Left lung (tissue), 4 donors: ENCODE measurements at regions not wholly inside any gene's neighbourhood (a gene's known extent, or its start where the extent isn't known, plus 50 kb on each side); places are given as distances from the start of the nearest gene placed in this dataset.

Experiments used
- ATAC-seq: fragments of 200-7000 bp; cut with Tn5 transposase; one replicate; pipeline ENCODE4 v1.9.1; 2020; ENCODE audit warnings: moderate library complexity
- DNase-seq, 4 donors: peaks; one replicate each; pipeline ENCODE4 v3.0.0-alpha.2; 2013 to 2020
- H3K27ac ChIP-seq, 2 donors: fragments of 200-600 bp; sonication (generic) in 1 of 2; one replicate each; pipeline versions ENCODE4 v1.5.0 to v1.8.0; 2020 to 2021
- H3K27me3 ChIP-seq, 2 donors: fragments of 200-600 bp; sonication (generic) in 1 of 2; one replicate each; pipeline versions ENCODE4 v1.5.0 to v1.8.0; 2020 to 2021
- H3K36me3 ChIP-seq, 2 donors: fragments of 200-600 bp; sonication (generic) in 1 of 2; one replicate each; pipeline versions ENCODE4 v1.5.0 to v1.8.0; 2020 to 2021
- H3K4me1 ChIP-seq, 2 donors: fragments of 200-600 bp; one replicate each; pipeline ENCODE4 v1.8.0; 2021
- H3K4me3 ChIP-seq, 2 donors: fragments of 200-600 bp; sonication (generic) in 1 of 2; one replicate each; pipeline versions ENCODE4 v1.5.0 to v1.8.0; 2020 to 2021; ENCODE audit warnings: mild to moderate bottlenecking in 1 of 2
- H3K9me3 ChIP-seq, 2 donors: fragments of 200-600 bp; sonication (generic) in 1 of 2; one replicate each; pipeline versions ENCODE4 v1.5.0 to v1.8.0; 2020 to 2021
- CTCF ChIP-seq, 2 donors: fragments of 200-600 bp; sonication (generic) in 1 of 2; IDR thresholded peaks; one replicate each; pipeline versions ENCODE4 v1.5.0 to v1.8.0; 2021; ENCODE audit warnings: antibody characterized with exemption in 2 of 2
- intact Hi-C, 2 donors: fragments of 100-400 bp; cut with DNase I; formaldehyde crosslinking; loops; one replicate each; pipeline versions ENCODE4 v1.11.2 to v1.14.2; 2022
- donor health status: DM: no; HTN: yes; CAD: no.
- donor health status: DM: no; HTN: no; CAD: no.

- Histone ChIP-seq H3K9me3 (no peaks in the 10 kb centered on the region), H3K27ac (no peak overlapping the region), H3K36me3 (no peaks in the 10 kb centered on the region), H3K4me3 (no peak overlapping the region), H3K4me1 (no peaks in the 10 kb centered on the region), H3K27me3 (peaks cover 0 to 82% of the 10 kb centered on the region in 2 donors)
- DNase-seq (no peak), ATAC-seq (no peak)
- intact Hi-C loops, result no loop called here
- no peak for TF ChIP-seq CTCF (IDR thresholded peaks at IDR 0.05)
These were observed 196.6 kb downstream of the RBFOX3 start for GRCh38 chr17:79414063-79414792.

GRCh38 chr17:79413611-79414010, 197.2 kb downstream of the RBFOX3 start:
- no peaks in the 10 kb centered on the region for H3K4me1 ChIP-seq
- no peak for ATAC-seq
- no peak overlapping the region for H3K4me3 ChIP-seq
- intact Hi-C loops, result no loop called here
- TF ChIP-seq CTCF (IDR thresholded peaks at IDR 0.05), result no peak
- H3K27ac ChIP-seq, result no peak overlapping the region
- H3K27me3 ChIP-seq, result peaks cover 0 to 85% of the 10 kb centered on the region in 2 donors
- no peak for DNase-seq
- no peaks in the 10 kb centered on the region for H3K36me3 ChIP-seq
- no peaks in the 10 kb centered on the region for H3K9me3 ChIP-seq

- H3K27ac ChIP-seq, result no peak overlapping the region
- no peaks in the 10 kb centered on the region for H3K36me3 ChIP-seq
- ATAC-seq, result no peak
- no peaks in the 10 kb centered on the region for H3K9me3 ChIP-seq
- H3K27me3 ChIP-seq, result peaks cover 0 to 87% of the 10 kb centered on the region in 2 donors
- DNase-seq, result no peak
- H3K4me3 ChIP-seq, result no peak overlapping the region
- TF ChIP-seq CTCF (IDR thresholded peaks at IDR 0.05), result no peak
- H3K4me1 ChIP-seq, result no peaks in the 10 kb centered on the region
- intact Hi-C loops, result no loop called here
These were observed 197.9 kb downstream of the RBFOX3 start for GRCh38 chr17:79412886-79413390.

- no peaks in the 10 kb centered on the region for H3K9me3 ChIP-seq
- no peaks in the 10 kb centered on the region for H3K4me1 ChIP-seq
- DNase-seq (no peak), ATAC-seq (no peak)
- no peaks in the 10 kb centered on the region for H3K36me3 ChIP-seq
- peaks cover 4 to 87% of the 10 kb centered on the region in 2 donors for H3K27me3 ChIP-seq
- H3K4me3 ChIP-seq, result no peak overlapping the region
- intact Hi-C loops, result no loop called here
- TF ChIP-seq CTCF (IDR thresholded peaks at IDR 0.05), result no peak
- H3K27ac ChIP-seq, result no peak overlapping the region
These were observed 198.7 kb downstream of the RBFOX3 start for GRCh38 chr17:79412110-79412509.

- Histone ChIP-seq H3K4me3 (no peak overlapping the region), H3K36me3 (no peaks in the 10 kb centered on the region), H3K4me1 (no peaks in the 10 kb centered on the region), H3K9me3 (no peaks in the 10 kb centered on the region), H3K27me3 (peaks cover 7 to 87% of the 10 kb centered on the region in 2 donors), H3K27ac (no peak overlapping the region)
- intact Hi-C loops, result no loop called here
- ATAC-seq, result no peak
- TF ChIP-seq CTCF (IDR thresholded peaks at IDR 0.05), result no peak
- DNase-seq, result no peak
These were observed 199.4 kb downstream of the RBFOX3 start for GRCh38 chr17:79411419-79411818.
